ENCODE measurements at regions not wholly inside any gene's neighbourhood (a gene's known extent, or its start where the extent isn't known, plus 50 kb on each side); places are given as distances from the start of the nearest gene placed in this dataset. TPM values are rescaled to one million over a fixed set of nuclear protein-coding genes. Genes with fewer than 3 reads are reported as not detected.

Small RNA genes lying in the stretch of these regions (small RNA-seq; reads per million reads assigned to genes)
- gene AC006504.6 (not detected), gene RNA5SP470 (not detected)
